ENCODE measurements at regions not wholly inside any gene's neighbourhood (a gene's known extent, or its start where the extent isn't known, plus 50 kb on each side); places are given as distances from the start of the nearest gene placed in this dataset.

DNA sequence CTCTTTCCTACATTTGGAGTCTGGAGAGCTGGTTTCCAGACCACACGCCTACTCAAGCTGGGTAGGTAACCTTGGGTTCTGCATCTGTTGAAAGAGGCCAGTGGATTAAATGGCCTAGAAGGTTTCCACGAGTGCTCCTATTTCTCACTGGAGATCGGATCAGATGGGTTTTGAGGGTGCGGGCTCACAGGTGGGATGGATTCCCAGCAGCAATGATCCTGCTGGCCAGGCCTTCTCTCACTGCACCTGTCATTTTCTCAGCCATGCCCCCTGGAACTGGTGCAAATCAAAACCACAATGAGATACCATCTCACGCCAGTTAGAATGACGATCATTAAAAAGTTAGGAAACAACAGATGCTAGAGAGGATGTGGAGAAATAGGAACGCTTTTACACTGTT lies 747.5 kb upstream of the RAB6C start:
- no peaks in the 10 kb centered on the region for H3K27me3 Mint-ChIP-seq (ENCODE audit: unreplicated experiment)
- H3K36me3 Mint-ChIP-seq (ENCODE audit: unreplicated experiment), result no peaks in the 10 kb centered on the region
- DNase-seq, result no peak
- no peak for TF ChIP-seq CTCF (IDR thresholded peaks at IDR 0.05; ENCODE audit: partially characterized antibody, unreplicated experiment)
- no peak overlapping the region for H3K27ac Mint-ChIP-seq (ENCODE audit: unreplicated experiment)
- no peaks in the 10 kb centered on the region for H3K9me3 Mint-ChIP-seq (ENCODE audit: unreplicated experiment)
- H3K4me1 Mint-ChIP-seq (ENCODE audit: low read depth, unreplicated experiment), result no peaks in the 10 kb centered on the region
- H3K4me3 Mint-ChIP-seq (ENCODE audit: unreplicated experiment), result no peak overlapping the region

DNA sequence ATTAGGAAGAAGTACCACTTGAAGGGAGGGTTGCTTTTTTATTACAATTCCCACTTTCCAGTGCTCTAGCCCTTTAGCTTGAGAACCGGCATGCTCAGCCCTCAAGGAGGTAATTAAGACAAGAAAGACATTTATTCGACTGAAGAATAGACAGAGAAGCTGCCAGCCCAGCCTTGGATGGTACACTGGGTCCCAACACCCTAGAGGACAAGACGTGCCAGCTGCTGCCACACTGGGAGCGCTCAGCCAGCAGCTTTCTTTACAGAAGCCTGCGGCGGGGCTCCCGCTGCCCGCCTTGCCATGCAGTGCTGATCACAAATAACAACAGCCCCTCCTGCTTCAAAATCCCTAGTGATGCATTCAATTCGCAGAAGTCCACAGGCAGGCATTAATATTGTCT lies 746.3 kb upstream of the RAB6C start:
- Mint-ChIP-seq H3K36me3 (ENCODE audit: unreplicated experiment) (no peaks in the 10 kb centered on the region), H3K9me3 (ENCODE audit: unreplicated experiment) (no peaks in the 10 kb centered on the region)
- no peak for DNase-seq

DNA sequence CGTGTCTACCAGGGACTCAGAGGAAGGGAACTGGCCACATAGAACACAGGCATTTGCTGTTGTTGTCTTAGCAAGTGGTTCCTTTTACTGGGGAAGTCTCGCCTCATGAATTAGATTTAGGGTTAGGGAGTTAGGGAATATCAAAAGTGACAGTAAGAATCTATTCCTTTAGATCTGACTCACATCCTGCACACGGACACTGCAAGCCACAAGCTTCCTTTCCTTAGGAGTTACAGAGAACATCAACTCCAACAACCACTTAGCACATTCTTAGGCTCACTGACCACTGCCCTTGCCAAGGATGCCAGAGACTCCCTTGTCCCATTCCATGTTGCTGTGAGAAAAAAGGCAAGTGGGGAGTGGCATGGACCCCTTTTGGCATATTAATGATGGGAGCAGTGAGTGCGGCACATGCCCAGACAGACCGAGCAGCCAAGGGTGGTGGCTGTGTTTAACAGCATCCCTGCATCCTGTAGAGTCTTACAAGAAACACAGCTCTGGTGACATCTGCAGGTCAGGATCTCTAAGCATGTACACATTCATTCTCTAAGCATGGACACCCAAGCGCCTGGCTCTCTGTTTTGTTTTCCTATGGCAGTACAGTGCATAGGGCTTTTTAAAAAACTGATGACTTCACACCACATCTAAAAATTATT lies 745.6 kb upstream of the RAB6C start:
- H3K36me3 Mint-ChIP-seq (ENCODE audit: unreplicated experiment), result no peaks in the 10 kb centered on the region
- no peak for TF ChIP-seq CTCF (IDR thresholded peaks at IDR 0.05; ENCODE audit: partially characterized antibody, unreplicated experiment)
- no peak overlapping the region for H3K27ac Mint-ChIP-seq (ENCODE audit: unreplicated experiment)
- DNase-seq, result no peak
- H3K4me3 Mint-ChIP-seq (ENCODE audit: unreplicated experiment), result no peak overlapping the region
- no peaks in the 10 kb centered on the region for H3K9me3 Mint-ChIP-seq (ENCODE audit: unreplicated experiment)
- H3K27me3 Mint-ChIP-seq (ENCODE audit: unreplicated experiment), result no peaks in the 10 kb centered on the region
- no peaks in the 10 kb centered on the region for H3K4me1 Mint-ChIP-seq (ENCODE audit: low read depth, unreplicated experiment)

More for the DNA sequence above, 746.3 kb upstream of the RAB6C start:
- no peaks in the 10 kb centered on the region for H3K27me3 Mint-ChIP-seq (ENCODE audit: unreplicated experiment)
- no peaks in the 10 kb centered on the region for H3K4me1 Mint-ChIP-seq (ENCODE audit: low read depth, unreplicated experiment)
- no peak overlapping the region for H3K4me3 Mint-ChIP-seq (ENCODE audit: unreplicated experiment)
- no peak for TF ChIP-seq CTCF (IDR thresholded peaks at IDR 0.05; ENCODE audit: partially characterized antibody, unreplicated experiment)
- no peak overlapping the region for H3K27ac Mint-ChIP-seq (ENCODE audit: unreplicated experiment)

DNA sequence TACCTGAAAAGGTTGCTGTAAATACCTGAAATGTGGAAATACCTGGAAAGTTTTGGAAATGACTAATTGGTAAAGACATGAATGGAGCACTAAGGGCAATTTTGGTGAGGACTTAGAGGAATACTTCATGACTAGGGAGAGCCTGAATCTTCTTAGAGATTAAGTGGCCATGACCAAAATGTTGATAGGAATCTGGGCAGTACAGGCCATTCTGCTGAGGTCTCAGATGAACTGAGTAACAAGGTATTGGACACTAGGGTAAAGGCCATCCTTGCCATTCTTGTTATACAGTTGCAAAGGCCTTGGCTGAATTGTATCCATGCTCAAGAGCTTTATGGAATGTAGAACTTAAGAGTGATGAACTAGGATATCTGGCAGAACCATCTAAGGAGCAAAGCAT lies 742.9 kb upstream of the RAB6C start:
- TF ChIP-seq CTCF (IDR thresholded peaks at IDR 0.05; ENCODE audit: partially characterized antibody, unreplicated experiment), result no peak
- Mint-ChIP-seq H3K4me3 (ENCODE audit: unreplicated experiment) (no peak overlapping the region), H3K4me1 (ENCODE audit: low read depth, unreplicated experiment) (no peaks in the 10 kb centered on the region), H3K9me3 (ENCODE audit: unreplicated experiment) (no peaks in the 10 kb centered on the region), H3K36me3 (ENCODE audit: unreplicated experiment) (no peaks in the 10 kb centered on the region), H3K27ac (ENCODE audit: unreplicated experiment) (no peak overlapping the region), H3K27me3 (ENCODE audit: unreplicated experiment) (no peaks in the 10 kb centered on the region)
- DNase-seq, result no peak

DNA sequence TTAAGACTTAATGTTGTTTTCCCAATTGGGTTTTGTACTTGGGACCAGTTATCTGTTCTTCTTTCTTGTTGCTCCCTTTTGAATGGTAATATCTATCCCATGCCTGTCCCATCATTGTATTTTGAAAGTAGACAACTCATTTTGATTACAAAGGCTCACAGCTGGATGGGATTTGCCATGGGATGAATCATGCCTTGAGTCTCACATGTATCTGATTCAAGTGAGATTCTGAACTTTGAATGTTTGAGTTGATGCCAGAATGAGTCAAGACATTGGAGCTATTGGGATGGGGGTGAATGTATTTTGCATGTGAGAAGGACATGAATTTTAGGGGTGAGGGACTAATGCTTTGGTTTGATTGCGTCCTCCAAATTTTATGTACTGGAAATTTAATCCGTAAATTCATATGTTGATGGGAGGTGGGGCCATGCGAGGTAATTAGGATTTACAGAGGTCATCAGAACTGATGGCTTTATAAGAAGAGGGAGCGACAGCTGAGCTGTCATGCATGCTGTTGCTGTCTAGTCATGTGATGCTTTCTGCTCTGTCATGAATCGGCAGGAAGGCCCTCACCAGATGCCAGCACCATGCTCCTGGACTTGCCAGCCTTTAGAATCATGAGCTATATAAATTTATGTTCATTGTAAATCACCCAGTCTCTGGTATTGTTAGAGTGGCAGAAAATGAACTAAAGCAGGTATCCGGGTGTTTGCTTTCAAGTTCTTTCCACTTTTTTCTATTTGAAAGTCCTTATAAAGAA lies 741.3 kb upstream of the RAB6C start:
- DNase-seq, result no peak
- Mint-ChIP-seq H3K9me3 (ENCODE audit: unreplicated experiment) (peaks cover 2% of the 10 kb centered on the region), H3K36me3 (ENCODE audit: unreplicated experiment) (no peaks in the 10 kb centered on the region), H3K27ac (ENCODE audit: unreplicated experiment) (no peak overlapping the region), H3K4me3 (ENCODE audit: unreplicated experiment) (no peak overlapping the region), H3K4me1 (ENCODE audit: low read depth, unreplicated experiment) (no peaks in the 10 kb centered on the region), H3K27me3 (ENCODE audit: unreplicated experiment) (no peaks in the 10 kb centered on the region)
- TF ChIP-seq CTCF (IDR thresholded peaks at IDR 0.05; ENCODE audit: partially characterized antibody, unreplicated experiment), result no peak

Measured in glutamatergic neuron (in vitro differentiated cells).